ENCODE measurements at regions not wholly inside any gene's neighbourhood (a gene's known extent, or its start where the extent isn't known, plus 50 kb on each side); places are given as distances from the start of the nearest gene placed in this dataset.

DNA sequence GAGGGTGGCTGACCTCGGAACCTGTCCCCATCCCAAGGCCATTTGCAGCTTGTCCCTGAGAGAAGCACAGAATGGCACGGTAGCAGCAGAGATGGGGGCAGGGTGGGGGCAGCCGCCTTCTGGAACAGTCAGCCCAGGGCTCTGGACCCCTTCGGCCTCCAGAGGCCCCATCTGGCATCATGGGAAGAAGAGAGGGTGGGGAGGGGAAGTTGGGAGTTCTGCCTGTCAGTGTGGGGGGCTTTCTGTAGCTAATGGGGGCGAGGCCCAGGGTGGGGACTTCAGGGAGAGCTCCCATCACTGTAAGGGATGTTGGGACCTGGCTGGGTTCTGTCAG is 62.9 kb upstream of the ADRA2C start (continued):
- TF ChIP-seq ZBTB4 (CRISPR knock-in tag; IDR thresholded peaks at IDR 0.05; ENCODE audit: borderline replicate concordance) (no peak), ZNF619 (CRISPR knock-in tag; IDR thresholded peaks at IDR 0.05) (no peak), DMAP1 (CRISPR knock-in tag; IDR thresholded peaks at IDR 0.05) (no peak)

- POLR2A ChIA-PET: no interaction called here
- H3K9ac ChIP-seq (ENCODE audit: insufficient read depth, low read depth, low read length): no peak overlapping the region
- peaks cover 13 to 74% of the 10 kb centered on the region in 2 experiments for H3K27me3 ChIP-seq (ENCODE audit: control insufficient read depth in 1 of 2, insufficient read depth in 2 of 2, low read length in 2 of 2)
- no peak overlapping the region for H3K4me3 ChIP-seq (replicated peaks in 1 of 3; ENCODE audit: insufficient read depth in 1 of 3, low read depth in 2 of 3, low read length in 3 of 3)
- no peak for DNase-seq (ENCODE audit: low spot score)
- no TSS peak for BruUV-seq (replicated peaks)
- H3K9me3 ChIP-seq (ENCODE audit: low read length): peaks cover 2% of the 10 kb centered on the region; the same call in 1 of the 2 replicates
- no peaks in the 10 kb centered on the region for H4K20me1 ChIP-seq (ENCODE audit: insufficient read depth, low read length)
- no peak for ATAC-seq
- TF ChIP-seq, protein P1, sequence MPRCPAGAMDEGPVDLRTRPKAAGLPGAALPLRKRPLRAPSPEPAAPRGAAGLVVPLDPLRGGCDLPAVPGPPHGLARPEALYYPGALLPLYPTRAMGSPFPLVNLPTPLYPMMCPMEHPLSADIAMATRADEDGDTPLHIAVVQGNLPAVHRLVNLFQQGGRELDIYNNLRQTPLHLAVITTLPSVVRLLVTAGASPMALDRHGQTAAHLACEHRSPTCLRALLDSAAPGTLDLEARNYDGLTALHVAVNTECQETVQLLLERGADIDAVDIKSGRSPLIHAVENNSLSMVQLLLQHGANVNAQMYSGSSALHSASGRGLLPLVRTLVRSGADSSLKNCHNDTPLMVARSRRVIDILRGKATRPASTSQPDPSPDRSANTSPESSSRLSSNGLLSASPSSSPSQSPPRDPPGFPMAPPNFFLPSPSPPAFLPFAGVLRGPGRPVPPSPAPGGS (CRISPR knock-in tag; IDR thresholded peaks at IDR 0.05): peak; percentile 87; the same call in 1 of the 2 replicates
- TF ChIP-seq TCF7L2 (IDR thresholded peaks at IDR 0.05; ENCODE audit: low read depth, low read length) (no peak), RAD21 (CRISPR knock-in tag; IDR thresholded peaks at IDR 0.05) (no peak), SMAD3 (CRISPR knock-in tag; IDR thresholded peaks at IDR 0.05) (no peak), ZNF768 (CRISPR knock-in tag; IDR thresholded peaks at IDR 0.05) (peak; percentile 9; the same call in 1 of the 2 replicates), ZNF407 (CRISPR knock-in tag; IDR thresholded peaks at IDR 0.05; ENCODE audit: not compliant biosample characterization) (peak; percentile 72)
- no peaks in the 10 kb centered on the region for H3K36me3 ChIP-seq (replicated peaks in 1 of 2; ENCODE audit: control insufficient read depth in 1 of 2, insufficient read depth in 2 of 2, low read length in 2 of 2)
- in situ Hi-C loops (cut with HindIII; ENCODE audit: extremely low pct_ligation_motif_present, low pct_unique_long_range_greater_than_20kb) (no loop called here), intact Hi-C loops (cut with micrococcal nuclease; ENCODE audit: unreplicated experiment) (no loop called here)
- no peak overlapping the region for H2AFZ ChIP-seq (ENCODE audit: low read length)
- FAIRE-seq: no peak
- CTCF ChIA-PET (ENCODE audit: low intra/inter-chr PET ratio, low total read pairs): no interaction called here
- no peak overlapping the region for H3K27ac ChIP-seq (ENCODE audit: extremely low read length, insufficient read depth, low read length)
- 59% methylated on average over 24 of the region's 31 CpGs for WGBS (ENCODE audit: low lambda C conversion rate)
- H3K4me1 ChIP-seq (ENCODE audit: insufficient read depth, low read length): no peaks in the 10 kb centered on the region
- no peak overlapping the region for H3K4me2 ChIP-seq (ENCODE audit: low read depth, low read length)
- H3K79me2 ChIP-seq (ENCODE audit: insufficient read depth, low read length): no peaks in the 10 kb centered on the region
Measured at GRCh38 chr4:3702561-3703221, 63.5 kb upstream of the ADRA2C start.
